ENCODE measurements at regions not wholly inside any gene's neighbourhood (a gene's known extent, or its start where the extent isn't known, plus 50 kb on each side); places are given as distances from the start of the nearest gene placed in this dataset.

DNA sequence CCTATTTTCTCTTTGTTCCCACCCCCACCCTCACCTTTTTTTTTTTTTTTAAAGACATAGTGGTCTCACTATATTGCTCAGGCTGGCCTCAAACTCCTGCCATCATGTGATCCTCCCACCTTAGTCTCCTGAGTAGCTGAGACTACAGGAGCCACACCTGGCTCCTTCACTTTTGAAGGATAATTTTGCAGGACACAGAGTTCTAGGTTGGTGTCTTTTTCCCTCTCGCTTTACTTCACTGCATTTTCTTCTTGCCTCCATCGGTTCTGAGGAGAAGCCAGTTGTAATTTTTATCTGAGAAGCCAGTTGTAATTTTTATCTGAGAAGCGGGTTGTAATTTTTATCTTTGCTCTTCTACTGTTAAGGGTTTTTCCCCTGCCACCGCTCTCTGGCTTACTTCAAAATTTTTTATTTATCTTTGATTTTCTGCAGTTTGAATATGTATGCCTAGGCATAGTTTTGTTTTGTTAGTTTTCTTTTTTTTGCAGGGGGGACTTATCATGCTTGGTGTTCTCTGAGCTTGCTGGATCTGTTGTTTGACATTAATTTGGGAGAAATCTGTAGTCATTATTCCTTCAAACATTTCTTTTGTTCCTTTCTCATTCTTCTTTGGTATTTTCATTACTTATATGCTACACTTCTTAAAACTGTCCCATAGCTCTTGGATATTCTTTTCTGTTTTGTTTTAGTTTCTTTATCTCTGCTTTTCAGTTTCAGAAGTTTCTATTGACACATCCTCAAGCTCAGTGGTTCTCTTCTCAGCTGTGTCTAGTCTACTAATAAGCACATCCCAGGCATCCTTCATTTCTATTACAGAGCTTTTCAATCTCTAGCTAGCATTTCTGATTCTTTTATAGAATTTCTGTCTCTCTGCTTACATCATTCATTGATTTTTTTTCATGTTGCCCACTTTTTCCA lies 148.2 kb upstream of the CHD1 start:
- H3K4me1 Mint-ChIP-seq: peaks cover 12 to 13% of the 10 kb centered on the region in 2 experiments
- no peak overlapping the region for H2BK20ac ChIP-seq (ENCODE audit: low read depth, low read length, poor library complexity, severe bottlenecking)
- no peak for DNase-seq
- H3K27me3 ChIP-seq (ENCODE audit: insufficient read depth, low read length): no peaks in the 10 kb centered on the region
- H2BK5ac ChIP-seq (ENCODE audit: insufficient read length, low read length): no peak overlapping the region
- H2BK15ac ChIP-seq (ENCODE audit: low read depth, low read length): no peak overlapping the region
- no peak overlapping the region for H3K56ac ChIP-seq (ENCODE audit: insufficient read length, low read depth, low read length)
- no peak overlapping the region for H2AK5ac ChIP-seq (ENCODE audit: insufficient read length, low read length)
- H4K5ac ChIP-seq (ENCODE audit: insufficient read length, low read depth, low read length): no peak overlapping the region
- no peak overlapping the region for H2AFZ ChIP-seq (ENCODE audit: low read length)
- H2BK12ac ChIP-seq (ENCODE audit: insufficient read length, low read depth, low read length): no peak overlapping the region
- no peaks in the 10 kb centered on the region for H3K4me1 ChIP-seq (ENCODE audit: insufficient read depth, low read length)
- H4K20me1 ChIP-seq (ENCODE audit: control insufficient read depth, insufficient read depth, insufficient read length): no peaks in the 10 kb centered on the region
- WGBS (ENCODE audit: extremely low coverage, insufficient read length, low lambda C conversion rate): no CpG with 5 or more reads among the region's 4 CpGs
- H3K79me2 ChIP-seq (ENCODE audit: insufficient read depth, low read length): no peaks in the 10 kb centered on the region
- no peaks in the 10 kb centered on the region for H3K9me3 ChIP-seq (ENCODE audit: control insufficient read depth, low read depth, low read length)
- TF ChIP-seq, protein P1, sequence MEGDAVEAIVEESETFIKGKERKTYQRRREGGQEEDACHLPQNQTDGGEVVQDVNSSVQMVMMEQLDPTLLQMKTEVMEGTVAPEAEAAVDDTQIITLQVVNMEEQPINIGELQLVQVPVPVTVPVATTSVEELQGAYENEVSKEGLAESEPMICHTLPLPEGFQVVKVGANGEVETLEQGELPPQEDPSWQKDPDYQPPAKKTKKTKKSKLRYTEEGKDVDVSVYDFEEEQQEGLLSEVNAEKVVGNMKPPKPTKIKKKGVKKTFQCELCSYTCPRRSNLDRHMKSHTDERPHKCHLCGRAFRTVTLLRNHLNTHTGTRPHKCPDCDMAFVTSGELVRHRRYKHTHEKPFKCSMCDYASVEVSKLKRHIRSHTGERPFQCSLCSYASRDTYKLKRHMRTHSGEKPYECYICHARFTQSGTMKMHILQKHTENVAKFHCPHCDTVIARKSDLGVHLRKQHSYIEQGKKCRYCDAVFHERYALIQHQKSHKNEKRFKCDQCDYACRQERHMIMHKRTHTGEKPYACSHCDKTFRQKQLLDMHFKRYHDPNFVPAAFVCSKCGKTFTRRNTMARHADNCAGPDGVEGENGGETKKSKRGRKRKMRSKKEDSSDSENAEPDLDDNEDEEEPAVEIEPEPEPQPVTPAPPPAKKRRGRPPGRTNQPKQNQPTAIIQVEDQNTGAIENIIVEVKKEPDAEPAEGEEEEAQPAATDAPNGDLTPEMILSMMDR (conservative IDR thresholded peaks at IDR 0.05): no peak
- H3K4ac ChIP-seq (ENCODE audit: low read depth, low read length): no peak overlapping the region
- no peak overlapping the region for H3K27ac Mint-ChIP-seq
- no peak overlapping the region for H3T11ph ChIP-seq (ENCODE audit: low read length)
- H3K36me3 Mint-ChIP-seq (ENCODE audit: insufficient read depth in 1 of 3, low read depth in 3 of 3): no peaks in the 10 kb centered on the region; a peak in 1 of 7 replicates
- H3K9ac ChIP-seq (ENCODE audit: extremely low read depth, insufficient read length, low read length): no peak overlapping the region
- H3K79me1 ChIP-seq (ENCODE audit: insufficient read depth, low read depth, low read length, poor library complexity, severe bottlenecking): no peaks in the 10 kb centered on the region
- H3K4me3 Mint-ChIP-seq: no peak overlapping the region
- H2BK120ac ChIP-seq (ENCODE audit: low read depth, low read length, poor library complexity, severe bottlenecking): no peak overlapping the region
- H3K27ac ChIP-seq (ENCODE audit: insufficient read length, low read depth, low read length): no peak overlapping the region
- H3K23me2 ChIP-seq (ENCODE audit: insufficient read length, low read depth, low read length, poor library complexity, severe bottlenecking): no peaks in the 10 kb centered on the region
- no peak overlapping the region for H3K14ac ChIP-seq (ENCODE audit: insufficient read depth, low read length)
- H4K91ac ChIP-seq (ENCODE audit: insufficient read length, low read depth, low read length): no peak overlapping the region
- H3K23ac ChIP-seq (ENCODE audit: insufficient read length, low read depth, low read length): no peak overlapping the region
- H4K8ac ChIP-seq (replicated peaks; ENCODE audit: insufficient read length, low read depth, low read length): no peak overlapping the region
- H3K9me3 Mint-ChIP-seq: no peaks in the 10 kb centered on the region; a peak in 1 of 5 replicates
- H3K18ac ChIP-seq (ENCODE audit: insufficient read length, low read depth, low read length): no peak overlapping the region
- H3K27me3 Mint-ChIP-seq (ENCODE audit: low read depth): no peaks in the 10 kb centered on the region
- H3K4me2 ChIP-seq (ENCODE audit: insufficient read depth, insufficient read length, low read length): no peak overlapping the region
